Hypothalamus (tissue), 51 donors: ENCODE measurements at regions not wholly inside any gene's neighbourhood (a gene's known extent, or its start where the extent isn't known, plus 50 kb on each side); places are given as distances from the start of the nearest gene placed in this dataset.

Source experiments
- DNase-seq, 51 donors: peaks; one replicate each; lab custom pipeline; 2025; lab: John Stamatoyannopoulos, UW

GRCh38 chr3:82067420-82067819 is 306.0 kb upstream of the GBE1 start:
- DNase-seq = no peak

GRCh38 chr3:82058809-82059208 is 297.4 kb upstream of the GBE1 start:
- no peak for DNase-seq

DNA sequence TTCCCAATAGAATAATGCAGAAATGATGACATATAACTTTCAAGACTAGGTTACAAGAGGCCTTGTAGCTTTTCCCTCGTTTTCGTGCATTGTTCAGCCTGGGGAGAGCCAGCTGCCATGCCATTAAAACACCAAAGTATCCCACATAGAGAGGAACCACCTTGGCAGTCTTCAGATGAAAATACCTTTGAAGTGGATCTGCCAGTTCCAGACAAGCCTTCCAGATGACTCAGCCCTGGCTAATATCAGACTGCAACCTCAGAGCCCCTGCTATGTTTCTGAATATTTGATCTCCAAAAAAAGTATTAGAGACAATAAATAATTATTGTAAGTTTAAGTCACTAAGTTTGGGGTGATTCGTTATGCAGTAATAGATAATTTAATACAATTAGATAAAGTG is 294.3 kb upstream of the GBE1 start:
- DNase-seq = no peak

- DNase-seq = no peak
Observed at GRCh38 chr3:82054849-82055248, 293.4 kb upstream of the GBE1 start.

GRCh38 chr3:82053236-82053635 is 291.8 kb upstream of the GBE1 start:
- DNase-seq = no peak

GRCh38 chr3:82050382-82050781 is 288.9 kb upstream of the GBE1 start:
- DNase-seq = no peak

DNA sequence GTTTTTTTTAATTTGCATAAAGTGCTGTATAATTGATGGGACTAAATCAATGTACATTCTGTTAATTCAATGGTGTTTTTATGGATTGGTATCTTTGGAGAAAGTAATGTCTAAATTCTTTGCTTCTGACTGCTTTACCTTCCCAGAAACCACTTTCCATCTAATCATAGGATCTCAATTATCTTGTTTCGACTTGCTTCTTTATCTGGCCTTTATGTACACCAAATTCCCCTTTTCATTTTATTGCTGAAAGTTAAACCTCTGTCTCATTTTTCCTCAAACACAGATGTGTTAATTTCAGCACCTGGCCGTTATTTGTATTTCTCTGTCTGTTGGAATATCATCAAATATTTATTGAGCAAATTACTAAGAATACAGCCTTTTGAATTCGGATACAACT is 287.3 kb upstream of the GBE1 start:
- no peak for DNase-seq

DNA sequence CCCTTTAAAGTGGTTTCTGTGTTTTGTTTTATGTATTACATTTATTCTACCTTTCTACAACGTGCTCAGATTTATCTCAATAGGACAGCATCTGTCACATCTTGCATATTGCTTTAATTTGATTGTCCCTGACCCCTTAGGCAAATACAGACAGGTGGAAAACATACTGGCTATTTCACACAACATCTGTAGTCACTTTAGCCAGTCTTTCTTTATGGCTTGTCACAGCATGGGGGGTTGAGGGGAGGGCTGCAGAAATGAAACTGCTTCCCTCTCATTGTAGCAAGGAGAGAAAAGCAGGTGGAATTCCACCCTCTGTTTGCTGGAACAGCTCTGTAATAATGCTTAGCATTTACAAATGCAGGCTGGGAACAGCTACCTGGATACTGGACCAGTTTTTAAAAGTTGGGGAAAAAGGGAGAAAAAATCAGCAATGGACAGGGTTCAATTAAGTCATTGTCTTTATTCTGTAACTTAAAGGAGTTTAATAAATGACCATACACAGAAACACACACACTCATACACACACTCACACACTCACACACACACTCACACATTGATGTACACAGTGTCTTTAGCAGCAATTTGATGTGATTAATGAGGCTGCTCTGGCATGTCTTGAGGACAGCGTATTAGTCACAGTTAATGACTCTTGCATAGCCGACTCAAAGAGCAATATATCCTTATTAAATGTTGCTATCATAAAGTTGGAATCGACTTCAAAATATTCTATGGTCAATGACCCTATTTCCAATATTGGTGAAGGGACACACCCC is 283.7 kb upstream of the GBE1 start:
- DNase-seq = no peak

DNA sequence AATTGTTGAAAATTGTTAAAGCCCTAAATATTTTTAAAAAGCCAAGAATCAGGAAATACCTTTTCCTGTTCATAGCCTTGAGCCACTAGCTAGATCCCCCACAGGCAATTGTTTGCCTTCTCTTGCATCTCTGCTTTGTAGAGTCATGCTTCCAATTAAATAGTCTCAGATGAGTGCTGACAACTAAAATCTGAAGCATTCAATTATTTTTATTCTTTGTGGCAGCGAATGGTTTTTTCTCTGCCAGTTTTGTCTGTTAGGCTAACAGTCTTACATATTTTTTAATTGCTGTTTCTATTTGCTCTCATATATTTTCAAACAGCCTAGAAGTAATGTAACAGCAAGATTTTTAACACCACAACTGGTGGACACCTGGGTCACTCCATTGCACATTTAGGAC is 277.1 kb upstream of the GBE1 start:
- DNase-seq = no peak

DNA sequence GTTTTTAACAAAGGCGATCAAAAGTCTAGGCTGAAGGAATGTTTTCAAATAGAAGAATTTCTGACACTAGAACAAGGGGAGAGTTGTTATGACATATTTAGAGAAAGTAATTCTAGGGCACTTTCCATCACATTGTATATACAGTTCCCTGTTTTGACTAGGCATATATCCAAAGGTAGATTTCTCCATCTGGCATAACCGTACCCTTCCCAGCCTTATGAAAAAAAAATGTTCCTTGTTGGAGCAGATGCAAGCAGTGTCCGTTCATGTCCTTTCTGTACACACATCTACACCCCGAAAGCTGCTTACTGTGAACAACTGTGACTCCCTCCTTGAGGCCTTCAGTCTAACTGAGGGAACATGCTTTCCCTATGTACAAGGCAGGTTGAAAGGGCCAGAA is 271.7 kb upstream of the GBE1 start:
- DNase-seq = no peak

DNA sequence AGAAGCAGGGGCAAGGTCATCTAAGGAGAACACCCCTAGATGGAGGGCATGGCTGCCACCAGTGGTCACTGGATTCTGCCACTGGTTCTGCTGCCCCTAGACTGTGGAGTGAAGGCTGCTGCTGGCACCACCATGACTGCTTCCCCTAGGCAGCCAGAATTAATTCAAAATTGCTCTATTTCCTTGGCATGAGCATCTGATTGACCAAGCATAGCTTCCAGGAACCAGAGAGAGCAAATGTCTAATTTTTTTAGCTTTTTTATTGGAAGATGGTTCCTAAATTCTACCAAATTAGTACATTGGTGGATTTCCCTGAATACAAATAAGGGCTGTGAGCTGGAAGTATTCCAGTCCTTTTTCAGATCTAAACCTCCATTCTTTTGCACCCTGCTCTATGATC is 270.2 kb upstream of the GBE1 start:
- DNase-seq = no peak

- DNase-seq = peak in 9 of 51 donors; percentile 2 to 26 (median 4)
Observed at GRCh38 chr3:82030916-82031315, 269.5 kb upstream of the GBE1 start.

GRCh38 chr3:82022836-82023235 is 261.4 kb upstream of the GBE1 start:
- DNase-seq = no peak

GRCh38 chr3:82020282-82020681 is 258.8 kb upstream of the GBE1 start:
- no peak for DNase-seq

GRCh38 chr3:82015241-82015640 is 253.8 kb upstream of the GBE1 start:
- DNase-seq = no peak

GRCh38 chr3:82012775-82013174 is 251.3 kb upstream of the GBE1 start:
- DNase-seq = no peak

- DNase-seq = no peak
Observed at GRCh38 chr3:82011336-82011735, 249.9 kb upstream of the GBE1 start.

GRCh38 chr3:82005266-82005665 is 243.8 kb upstream of the GBE1 start:
- DNase-seq = no peak

DNA sequence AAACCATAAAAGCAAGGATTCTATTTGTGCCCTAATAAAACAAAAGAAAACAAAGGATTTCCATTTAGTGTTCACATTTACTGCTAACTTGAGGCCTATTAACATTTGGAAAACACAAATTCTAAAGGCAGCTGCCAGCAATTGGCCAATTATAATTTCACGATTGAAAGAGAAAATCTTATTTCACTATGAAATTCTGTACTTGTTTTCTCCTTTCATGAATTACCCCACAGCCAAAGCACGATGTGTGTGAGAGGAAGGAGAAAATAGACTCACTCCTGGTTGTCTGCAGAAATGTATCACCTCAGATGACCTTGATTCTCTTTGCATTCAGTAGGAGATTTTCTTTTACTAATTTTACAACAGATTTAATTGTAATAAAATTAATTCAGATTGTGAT is 242.8 kb upstream of the GBE1 start:
- DNase-seq = no peak

- peak in 1 of 51 donors; percentile 18 for DNase-seq
Observed at GRCh38 chr3:82002986-82003642, 241.7 kb upstream of the GBE1 start.

DNA sequence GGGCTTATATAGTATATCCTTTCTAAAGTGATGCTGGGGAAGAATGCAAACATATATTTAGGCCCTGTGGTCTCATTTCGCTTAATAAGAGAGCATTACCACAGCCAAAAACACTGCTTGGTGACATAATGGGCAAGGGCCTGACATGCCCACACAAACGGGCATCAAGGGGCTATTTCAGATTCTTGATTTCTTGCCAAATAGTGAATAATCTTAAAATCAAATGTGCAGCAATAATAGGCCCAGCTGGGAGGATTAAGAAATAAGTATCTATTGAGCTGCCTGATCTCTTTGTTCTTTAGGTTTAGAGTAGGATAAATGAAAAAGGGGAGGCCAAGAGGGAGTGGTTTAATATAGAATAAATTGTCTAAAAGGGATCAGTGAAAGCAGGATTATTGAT is 241.0 kb upstream of the GBE1 start:
- no peak for DNase-seq

- no peak for DNase-seq
Observed at GRCh38 chr3:82001276-82001923, 240.0 kb upstream of the GBE1 start.
